GM18868 (cell line): ENCODE measurements at regions not wholly inside any gene's neighbourhood (a gene's known extent, or its start where the extent isn't known, plus 50 kb on each side); places are given as distances from the start of the nearest gene placed in this dataset.
"Not testable (repeated sequence)": the region's sequence is repeated elsewhere in the genome, so short reads cannot be mapped to it uniquely, and the experiment has no call there.

Experiments
- ATAC-seq: cut with Tn5 transposase; IDR thresholded peaks from one replicate; pipeline ENCODE4 v1.9.1; 2021; ENCODE audit warnings: mild to moderate bottlenecking, moderate library complexity; ENCODE audit not compliant: unreplicated experiment

DNA sequence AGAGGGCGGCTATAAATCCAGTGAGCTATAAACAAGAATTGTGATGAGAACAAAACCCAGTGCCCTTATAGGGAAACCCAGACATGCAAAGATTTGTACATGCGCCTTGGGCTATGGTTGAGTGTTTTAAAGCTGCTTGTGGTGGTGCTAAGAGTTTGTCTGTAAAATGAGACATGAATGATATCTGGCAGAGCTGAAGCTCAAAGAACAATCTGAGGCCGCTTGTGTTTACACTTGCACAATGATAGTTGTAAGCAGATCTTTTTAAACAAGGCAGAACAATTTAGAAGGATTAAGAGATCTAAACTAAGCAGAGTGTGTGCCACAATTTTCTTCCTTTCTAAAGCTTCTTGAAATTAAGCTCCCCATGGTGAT lies 80.4 kb upstream of the ADAMTS5 start:
- ATAC-seq, result no peak

DNA sequence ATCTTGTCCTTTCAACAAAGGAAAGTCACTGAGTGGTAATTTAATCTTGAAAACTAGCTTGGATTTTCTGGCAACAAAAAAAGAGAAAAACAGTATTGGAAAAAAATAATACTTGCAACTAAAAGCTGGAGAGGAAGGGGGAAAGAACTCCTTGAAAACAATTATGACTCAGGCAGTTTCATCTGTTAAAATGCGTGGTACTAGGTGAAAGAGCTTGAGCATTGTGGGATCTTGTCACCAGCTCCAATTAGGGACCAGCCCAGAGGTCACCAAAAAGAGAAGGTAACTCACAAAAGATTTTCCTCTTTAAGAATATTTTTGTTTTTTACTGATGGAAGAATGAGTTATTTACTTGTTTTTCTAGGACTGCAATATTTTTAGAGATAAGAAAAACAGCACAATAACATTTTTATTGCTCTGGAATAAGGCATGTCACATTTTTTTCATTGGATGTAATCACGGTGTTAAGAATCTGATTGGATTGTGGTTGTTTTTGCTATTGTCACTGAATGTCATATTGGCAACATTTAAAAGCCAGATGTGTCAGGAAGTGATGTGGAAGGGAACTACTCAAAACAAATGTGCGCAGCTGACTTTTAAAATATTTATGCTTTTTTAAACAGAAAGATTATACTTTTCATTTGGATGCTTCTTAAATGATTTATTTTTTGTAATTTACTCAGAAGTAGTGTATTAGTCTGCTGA lies 78.5 kb upstream of the ADAMTS5 start:
- no peak for ATAC-seq

DNA sequence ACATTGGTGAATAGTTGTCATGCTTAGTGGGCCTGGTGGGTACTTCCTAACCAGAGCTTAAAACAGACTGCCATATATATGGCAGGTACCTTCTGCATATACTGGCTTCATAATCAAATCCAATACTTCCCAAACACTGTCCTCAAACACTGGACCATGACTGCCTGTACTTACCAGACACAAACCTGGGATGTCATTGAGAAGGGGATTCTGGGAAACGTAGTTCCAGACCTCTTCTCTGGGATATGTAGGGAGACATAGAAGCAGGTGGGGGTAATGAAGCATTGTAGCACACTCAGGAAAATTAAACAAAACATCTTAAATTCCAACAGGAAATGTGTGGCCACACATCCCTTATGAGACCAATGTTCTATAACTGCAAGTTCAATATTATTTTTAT lies 76.5 kb upstream of the ADAMTS5 start:
- no peak for ATAC-seq

DNA sequence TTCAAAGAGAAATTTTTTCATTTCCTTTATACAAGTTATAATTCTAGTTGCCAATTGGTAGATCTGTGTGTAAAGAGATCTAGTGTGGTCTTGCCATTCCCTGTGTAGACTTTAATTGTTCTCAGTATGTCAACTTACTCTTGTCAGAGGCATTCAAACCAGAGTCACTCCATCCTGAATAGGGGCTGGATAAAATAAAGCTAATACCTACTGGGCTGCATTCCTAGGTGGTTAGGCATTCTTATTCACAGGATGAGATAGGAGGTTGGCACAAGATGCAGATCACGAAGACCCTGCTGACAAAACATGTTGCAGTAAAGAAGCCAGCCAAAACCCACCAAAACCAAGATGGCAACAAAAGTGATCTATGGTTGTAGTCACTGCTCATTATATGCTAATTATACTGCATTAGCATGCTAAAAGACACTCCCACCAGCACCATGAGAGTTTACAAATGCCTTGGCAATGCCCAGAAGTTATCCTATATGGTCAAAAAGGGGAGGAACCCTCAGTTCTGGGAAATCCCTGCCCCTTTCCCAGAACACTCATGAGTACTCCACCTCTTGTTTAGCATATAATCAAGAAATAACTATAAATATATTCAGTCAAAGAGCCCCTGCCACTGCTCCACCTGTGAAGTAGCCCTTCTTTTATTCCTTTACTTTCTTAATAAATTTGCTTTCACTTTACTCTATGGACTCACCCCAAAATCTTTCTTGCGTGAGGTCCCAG lies 74.0 kb upstream of the ADAMTS5 start:
- no peak for ATAC-seq

DNA sequence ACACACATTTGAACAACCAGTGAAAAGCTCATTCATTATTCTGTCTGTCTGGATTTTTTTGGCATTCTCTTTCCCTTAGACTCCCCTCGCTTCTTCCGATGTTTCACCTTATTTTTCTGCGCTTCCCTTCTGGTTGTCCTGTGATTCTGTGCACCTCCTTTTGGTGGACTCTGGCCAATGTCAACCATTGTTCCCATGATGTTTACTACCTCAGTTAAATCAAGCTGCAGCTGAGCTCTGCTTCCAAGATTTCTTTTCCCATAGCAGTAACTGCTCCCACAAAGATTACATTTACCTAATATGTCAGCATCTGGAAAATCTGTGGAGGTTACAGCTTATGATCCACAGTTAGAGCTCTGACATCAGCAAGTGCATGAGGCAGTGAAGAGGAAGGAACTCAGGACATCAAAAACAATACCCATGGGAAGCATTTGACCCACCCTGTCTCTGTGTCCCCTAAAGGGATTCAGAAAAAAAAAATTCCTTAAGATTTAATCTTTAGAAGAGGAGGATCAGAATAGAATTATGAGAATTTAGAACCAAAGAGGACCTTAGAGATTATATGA lies 69.9 kb upstream of the ADAMTS5 start:
- no peak for ATAC-seq

DNA sequence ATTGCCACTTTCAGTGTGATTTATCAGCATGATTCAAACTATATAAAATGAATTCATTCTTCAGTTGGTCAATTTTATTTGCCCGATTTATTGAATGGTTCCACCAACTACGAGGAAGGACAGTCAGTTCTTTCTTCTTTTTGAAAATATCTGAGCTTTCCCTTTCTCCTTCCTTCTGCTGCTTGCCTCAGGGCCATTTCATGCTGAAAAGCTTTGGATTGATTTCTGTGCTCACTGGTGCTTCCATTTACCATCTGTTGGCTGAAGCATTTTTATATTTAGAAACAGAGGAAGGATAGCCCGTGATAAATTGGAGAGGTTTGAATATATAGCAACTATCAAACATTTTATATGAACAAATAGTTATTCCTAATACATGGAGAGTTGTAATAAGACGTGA lies 68.9 kb upstream of the ADAMTS5 start:
- no peak for ATAC-seq

DNA sequence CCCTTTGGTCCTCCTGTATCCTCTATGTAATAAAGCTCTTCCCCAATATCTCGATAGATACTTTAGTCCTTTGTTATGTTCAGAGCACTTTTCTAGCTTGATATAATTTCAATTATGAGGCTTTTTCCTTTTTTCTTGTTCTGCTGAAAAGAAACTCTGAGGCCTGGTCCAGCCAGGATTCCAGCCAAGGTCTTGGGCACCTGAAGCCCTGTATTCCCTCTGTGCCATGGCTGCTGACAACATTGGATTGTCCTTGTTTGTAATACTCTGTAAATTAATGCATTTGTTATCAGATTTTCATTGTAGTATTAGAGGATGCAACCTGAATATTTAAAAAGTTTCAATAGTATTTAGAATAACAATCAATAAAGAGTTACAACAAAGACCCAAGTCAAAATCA lies 67.9 kb upstream of the ADAMTS5 start:
- no peak for ATAC-seq

DNA sequence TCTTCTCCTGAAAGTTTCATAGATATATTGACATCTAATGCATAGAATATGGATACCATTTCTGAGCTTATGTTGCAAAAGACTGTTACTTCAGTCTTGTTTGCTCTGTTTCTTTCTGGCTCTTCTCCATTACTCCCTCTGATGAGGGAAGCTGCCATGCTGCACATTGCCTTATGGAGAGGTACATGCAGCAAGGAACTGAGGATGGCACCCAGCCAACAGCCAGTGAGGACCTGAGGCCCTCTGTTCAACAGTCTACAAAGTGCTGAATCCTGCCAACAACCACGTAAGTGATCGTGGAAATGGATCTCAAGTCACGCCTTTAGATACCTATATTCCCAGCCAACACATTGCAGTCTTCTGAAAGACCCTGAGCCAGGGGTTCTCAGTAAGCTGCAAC lies 66.6 kb upstream of the ADAMTS5 start:
- no peak for ATAC-seq

DNA sequence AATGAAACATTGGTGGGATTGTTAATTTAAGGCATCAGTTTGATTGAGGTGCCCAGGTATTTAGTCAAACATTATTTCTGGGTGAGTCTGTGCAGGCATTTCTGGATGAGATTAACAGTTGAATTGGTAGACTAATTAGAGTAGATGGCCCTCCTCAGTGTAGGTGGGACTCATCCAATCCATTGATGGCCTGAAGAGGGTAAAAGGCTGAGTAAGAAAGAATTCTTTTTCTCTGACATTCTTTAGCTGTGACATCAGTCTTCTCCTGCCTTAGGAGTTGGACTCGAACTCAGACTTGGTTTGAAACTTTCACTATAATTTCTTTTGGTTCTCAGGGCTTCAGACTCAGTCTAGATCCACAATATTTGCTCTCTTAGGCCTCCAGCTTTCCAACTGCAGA lies 59.6 kb upstream of the ADAMTS5 start:
- ATAC-seq, result no peak

DNA sequence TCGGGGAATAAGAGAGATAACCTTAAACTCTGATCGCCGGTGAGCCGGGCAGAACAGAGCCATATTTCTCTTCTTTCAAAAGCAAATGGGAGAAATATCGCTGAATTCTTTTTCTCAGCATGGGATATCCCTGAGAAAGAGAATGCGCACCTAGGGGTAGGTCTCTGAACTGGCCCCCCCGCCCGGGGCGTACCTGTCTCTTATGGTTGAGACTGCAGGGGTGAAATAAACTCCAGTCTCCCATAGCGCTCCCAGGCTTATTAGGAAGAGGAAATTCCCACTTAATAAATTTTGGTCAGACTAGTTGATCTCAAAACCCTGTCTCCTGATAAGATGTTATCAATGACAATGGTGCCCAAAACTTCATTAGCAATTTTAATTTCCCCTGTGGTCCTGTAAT lies 58.8 kb upstream of the ADAMTS5 start:
- not testable (repeated sequence) for ATAC-seq

DNA sequence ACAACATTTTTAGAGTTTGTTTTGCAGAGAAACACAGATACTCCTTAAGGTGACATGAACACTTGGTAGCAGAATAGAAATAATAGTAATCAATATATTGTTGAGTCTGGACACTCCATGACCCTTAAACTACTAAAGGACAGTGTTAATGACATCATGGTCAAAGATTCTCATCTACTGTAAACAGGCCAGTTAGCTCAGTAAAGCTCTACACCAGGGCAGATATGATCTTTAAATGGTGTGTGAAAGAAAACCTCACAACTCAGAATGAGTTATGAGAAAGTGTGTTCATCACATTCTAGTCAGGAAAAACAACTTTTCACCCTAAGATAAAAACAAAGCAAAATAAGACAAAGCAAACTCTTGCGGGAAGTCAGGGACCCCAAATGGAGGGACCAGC lies 58.1 kb upstream of the ADAMTS5 start:
- ATAC-seq, result no peak

DNA sequence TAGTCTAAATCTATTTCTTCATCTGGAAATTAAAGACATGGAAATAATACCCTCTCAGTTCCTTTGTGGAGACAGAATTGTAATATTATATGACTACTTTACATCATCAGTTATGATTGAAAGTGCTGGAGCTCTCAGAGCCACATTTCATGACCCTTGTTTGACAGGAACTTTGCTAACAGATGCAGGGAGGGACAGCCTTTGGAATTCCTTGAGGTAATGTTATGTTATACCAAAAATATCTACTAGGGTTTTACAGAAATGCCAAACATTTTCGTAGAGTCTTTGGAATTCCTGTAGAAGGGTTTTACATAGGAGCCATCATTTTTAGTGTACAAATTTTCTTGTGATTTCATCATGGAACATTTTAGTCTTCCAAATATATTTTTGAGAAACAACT lies 57.4 kb upstream of the ADAMTS5 start:
- ATAC-seq, result no peak

DNA sequence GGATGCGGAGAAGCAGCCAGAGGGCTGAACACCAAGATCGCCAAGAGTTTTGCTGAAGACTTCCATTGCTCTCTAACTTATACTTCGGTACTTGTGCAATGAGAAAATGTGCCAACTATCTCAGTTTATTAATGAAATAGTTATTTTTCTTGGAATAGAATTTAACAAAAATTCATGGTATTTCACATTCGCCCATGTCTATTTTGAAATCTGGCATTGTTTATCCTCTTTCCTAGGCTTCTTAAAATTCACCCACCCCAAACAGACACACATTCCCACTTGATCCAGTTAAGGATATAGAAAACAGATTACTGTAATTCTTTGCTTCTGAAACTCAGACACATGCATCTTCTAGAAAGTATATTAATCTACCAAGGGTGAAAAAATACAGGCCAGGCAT lies 56.3 kb upstream of the ADAMTS5 start:
- ATAC-seq, result no peak

DNA sequence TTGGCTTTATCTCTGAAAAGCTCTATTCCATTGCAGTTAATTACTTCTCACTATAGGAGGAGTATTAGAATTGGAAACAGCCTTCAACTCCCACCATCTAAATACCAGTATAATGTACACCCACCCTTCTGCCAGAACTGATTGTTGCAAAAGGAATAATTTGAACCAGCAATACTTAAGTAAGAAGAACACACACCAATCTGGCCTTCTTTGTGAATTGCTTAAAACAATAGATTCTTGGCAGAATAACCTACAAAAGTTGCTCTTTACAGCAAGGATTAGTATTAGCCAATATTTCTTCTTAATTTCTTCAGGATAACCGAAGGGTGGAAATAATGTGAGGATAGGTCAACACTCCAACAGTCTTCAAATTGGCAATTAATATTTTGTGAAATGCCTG lies 54.9 kb upstream of the ADAMTS5 start:
- ATAC-seq, result no peak

DNA sequence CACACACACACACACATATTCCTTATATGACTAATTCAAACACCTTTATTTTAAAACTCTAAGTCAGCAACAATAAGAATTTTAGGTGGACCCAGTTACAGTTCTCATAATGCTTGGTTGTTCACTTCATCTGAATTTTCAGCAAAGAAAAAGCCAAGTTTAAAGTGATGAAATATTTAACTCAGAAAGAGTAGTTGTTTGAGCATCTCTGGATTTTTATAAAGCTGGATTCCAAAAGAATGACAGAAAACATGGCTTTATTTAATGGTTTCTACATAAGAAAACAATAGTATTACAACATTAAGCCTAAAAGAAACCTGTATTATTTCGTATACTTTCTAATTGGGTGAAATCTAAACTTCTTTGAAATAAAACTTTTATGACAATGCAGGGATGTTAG lies 54.2 kb upstream of the ADAMTS5 start:
- no peak for ATAC-seq

DNA sequence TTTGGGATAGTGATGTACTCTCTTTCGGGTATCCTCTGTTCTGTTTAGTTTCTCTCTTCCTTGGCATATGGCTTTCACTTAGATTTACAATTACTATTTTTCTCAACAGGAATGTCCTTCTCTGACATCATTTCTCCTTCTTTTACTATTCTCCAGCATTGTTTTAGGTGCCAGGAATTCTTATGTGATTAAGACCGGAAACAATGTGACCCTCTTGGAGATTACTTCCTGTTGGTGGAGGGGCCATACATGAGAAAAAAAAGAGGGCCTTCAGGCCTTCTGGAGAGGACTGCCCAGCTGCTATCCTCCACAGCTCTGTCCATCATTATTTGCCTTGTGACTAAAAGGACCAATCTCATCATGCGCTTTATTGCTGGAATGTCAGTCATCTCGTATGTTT lies 50.4 kb upstream of the ADAMTS5 start:
- ATAC-seq, result no peak
